Suprapubic skin (tissue), 4 donors: ENCODE measurements at regions not wholly inside any gene's neighbourhood (a gene's known extent, or its start where the extent isn't known, plus 50 kb on each side); places are given as distances from the start of the nearest gene placed in this dataset.

ENCODE experiments used
- DNase-seq, 2 donors: peaks; one replicate each; pipeline ENCODE4 v3.0.0-alpha.2; 2019; ENCODE audit warnings: low spot score in 2 of 2
- H3K27ac ChIP-seq: fragments of 200-600 bp; sonication (generic); one replicate; pipeline ENCODE4 v1.5.1; 2019
- H3K27me3 ChIP-seq: fragments of 200-600 bp; sonication (generic); one replicate; pipeline ENCODE4 v1.5.1; 2019
- H3K36me3 ChIP-seq: fragments of 200-600 bp; sonication (generic); one replicate; pipeline ENCODE4 v1.5.1; 2019
- H3K4me1 ChIP-seq: fragments of 200-600 bp; sonication (generic); one replicate; pipeline ENCODE4 v1.5.1; 2019
- H3K4me3 ChIP-seq: fragments of 200-600 bp; sonication (generic); one replicate; pipeline ENCODE4 v1.5.1; 2019; ENCODE audit warnings: mild to moderate bottlenecking
- H3K9me3 ChIP-seq: fragments of 200-600 bp; sonication (generic); one replicate; pipeline ENCODE4 v1.5.1; 2019
- EP300 ChIP-seq: sonication (generic); formaldehyde crosslinking; IDR thresholded peaks from one replicate; pipeline ENCODE4 v1.6.1; 2017; ENCODE audit warnings: antibody characterized with exemption
- POLR2A ChIP-seq, 2 donors: fragments of 450-650 bp; IDR thresholded peaks; one replicate each; pipeline ENCODE4 v1.6.1; 2017; ENCODE audit warnings: antibody characterized with exemption in 2 of 2, mild to moderate bottlenecking in 2 of 2, moderate library complexity in 2 of 2
- POLR2AphosphoS5 ChIP-seq, 3 donors: sonication (generic); formaldehyde crosslinking; IDR thresholded peaks; one replicate each; pipeline ENCODE4 v1.6.1; 2017; ENCODE audit warnings: antibody characterized with exemption in 3 of 3
- WGBS: methylation state at CpG from one replicate; pipeline ENCODE4 v1.1.5; 2018; 5-methylcytosine and 5-hydroxymethylcytosine counted together
- TF ChIP-seq, protein P1 (sequence below), 2 donors: fragments of 200-600 bp in 1 of 2; fragments of 450-650 bp in 1 of 2; sonication (generic) in 1 of 2; IDR thresholded peaks; one replicate each; pipeline ENCODE4 v1.5.1; 2016 to 2019; ENCODE audit warnings: antibody characterized with exemption in 2 of 2, mild to moderate bottlenecking in 1 of 2, moderate library complexity in 1 of 2

DNA sequence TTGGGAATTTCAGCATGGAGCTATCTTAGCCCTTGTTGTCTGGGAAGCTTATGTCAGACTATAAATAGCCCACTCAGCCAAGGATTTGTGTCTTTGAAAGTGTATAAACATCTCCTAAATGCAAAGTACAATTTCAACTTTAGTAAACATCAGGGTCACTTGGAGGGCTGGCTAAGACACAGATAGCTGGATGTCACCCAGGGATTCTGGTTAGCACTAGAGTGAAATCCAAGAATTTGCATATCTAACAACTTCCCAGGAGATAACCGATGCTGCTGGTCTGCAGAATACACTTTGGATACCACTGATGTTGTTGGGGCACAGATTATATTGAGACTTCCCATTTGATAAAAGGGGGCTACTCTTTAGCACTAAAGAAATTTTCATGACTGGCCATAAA lies 130.9 kb downstream of the PAX1 start:
- H3K4me1 ChIP-seq = no peaks in the 10 kb centered on the region
- 73% methylated on average over 1 of the region's 1 CpG for WGBS
- H3K4me3 ChIP-seq = no peak overlapping the region
- no peaks in the 10 kb centered on the region for H3K27me3 ChIP-seq
- H3K9me3 ChIP-seq = no peaks in the 10 kb centered on the region
- H3K36me3 ChIP-seq = no peaks in the 10 kb centered on the region
- no peak for DNase-seq
- H3K27ac ChIP-seq = no peak overlapping the region
- no peak for TF ChIP-seq POLR2AphosphoS5 (IDR thresholded peaks at IDR 0.05)
- TF ChIP-seq, protein P1, sequence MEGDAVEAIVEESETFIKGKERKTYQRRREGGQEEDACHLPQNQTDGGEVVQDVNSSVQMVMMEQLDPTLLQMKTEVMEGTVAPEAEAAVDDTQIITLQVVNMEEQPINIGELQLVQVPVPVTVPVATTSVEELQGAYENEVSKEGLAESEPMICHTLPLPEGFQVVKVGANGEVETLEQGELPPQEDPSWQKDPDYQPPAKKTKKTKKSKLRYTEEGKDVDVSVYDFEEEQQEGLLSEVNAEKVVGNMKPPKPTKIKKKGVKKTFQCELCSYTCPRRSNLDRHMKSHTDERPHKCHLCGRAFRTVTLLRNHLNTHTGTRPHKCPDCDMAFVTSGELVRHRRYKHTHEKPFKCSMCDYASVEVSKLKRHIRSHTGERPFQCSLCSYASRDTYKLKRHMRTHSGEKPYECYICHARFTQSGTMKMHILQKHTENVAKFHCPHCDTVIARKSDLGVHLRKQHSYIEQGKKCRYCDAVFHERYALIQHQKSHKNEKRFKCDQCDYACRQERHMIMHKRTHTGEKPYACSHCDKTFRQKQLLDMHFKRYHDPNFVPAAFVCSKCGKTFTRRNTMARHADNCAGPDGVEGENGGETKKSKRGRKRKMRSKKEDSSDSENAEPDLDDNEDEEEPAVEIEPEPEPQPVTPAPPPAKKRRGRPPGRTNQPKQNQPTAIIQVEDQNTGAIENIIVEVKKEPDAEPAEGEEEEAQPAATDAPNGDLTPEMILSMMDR (IDR thresholded peaks at IDR 0.05) = no peak
- TF ChIP-seq EP300 = no peak
- TF ChIP-seq POLR2A (IDR thresholded peaks at IDR 0.05) = no peak

DNA sequence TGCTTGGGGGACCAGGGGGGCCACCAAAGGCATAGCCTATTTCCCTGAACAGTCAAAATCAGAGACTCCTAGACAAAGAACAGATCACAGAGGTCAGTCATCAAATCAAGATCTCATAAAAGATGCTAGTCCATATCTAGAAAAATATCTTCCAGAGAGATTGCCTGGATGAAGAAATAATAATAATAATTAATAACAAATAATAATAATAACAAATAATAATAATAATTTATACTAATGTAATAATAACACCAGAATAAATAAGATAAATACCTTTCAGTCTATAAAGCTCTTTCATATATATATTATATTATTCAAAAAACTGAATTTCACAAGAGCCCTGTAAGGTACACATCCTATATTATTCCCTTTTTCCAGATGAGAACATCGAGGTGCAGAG lies 129.6 kb downstream of the PAX1 start:
- 88% methylated on average over 1 of the region's 1 CpG for WGBS
- TF ChIP-seq POLR2AphosphoS5 (IDR thresholded peaks at IDR 0.05) (no peak), EP300 (no peak), POLR2A (IDR thresholded peaks at IDR 0.05) (no peak)
- TF ChIP-seq, protein P1 (IDR thresholded peaks at IDR 0.05) = no peak

DNA sequence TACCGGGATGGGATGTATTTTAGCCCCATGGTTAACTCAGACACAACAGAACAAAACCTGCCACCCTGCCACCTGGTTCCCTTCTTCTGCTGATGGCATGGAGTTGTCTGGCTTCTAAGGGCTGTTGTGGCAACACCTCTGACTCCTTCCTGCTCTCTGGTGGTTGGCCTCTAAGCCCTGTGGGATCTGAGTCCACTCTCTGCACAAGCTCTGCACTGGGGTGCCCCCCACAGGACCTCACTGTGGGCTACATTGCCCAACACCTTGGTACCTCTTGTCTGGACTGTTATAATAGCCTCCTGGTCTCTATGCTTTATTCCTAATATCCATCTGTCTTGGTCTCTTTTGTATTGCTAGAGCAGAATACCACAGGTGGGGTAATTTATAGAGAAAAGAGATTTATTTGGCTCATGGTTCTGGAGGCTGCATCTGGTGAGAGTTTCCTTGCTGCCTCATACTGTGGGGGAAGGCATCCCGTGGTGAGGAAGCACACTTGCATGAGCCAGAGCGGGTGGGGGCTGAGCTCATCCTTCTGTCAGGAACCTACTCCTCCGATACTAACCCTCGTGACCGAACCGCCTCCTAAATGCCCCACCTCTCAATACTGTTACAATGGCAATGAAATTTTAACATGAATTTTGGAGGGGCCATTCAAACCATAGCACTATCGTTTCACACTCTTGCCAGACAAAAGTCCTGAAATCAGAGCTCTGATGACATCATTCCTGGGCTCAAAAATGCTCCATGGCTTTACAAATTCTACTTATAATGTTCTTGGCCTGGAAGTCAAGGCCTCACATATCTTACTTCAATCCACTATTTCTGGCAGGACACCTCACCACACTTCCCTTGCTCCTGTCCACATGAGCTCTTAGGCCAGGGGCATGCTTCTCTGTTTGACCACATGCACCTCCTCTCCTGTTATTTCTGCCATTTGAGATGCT lies 127.2 kb downstream of the PAX1 start:
- DNase-seq = no peak
- Histone ChIP-seq H3K4me3 (no peak overlapping the region), H3K27me3 (no peaks in the 10 kb centered on the region), H3K36me3 (no peaks in the 10 kb centered on the region), H3K4me1 (no peaks in the 10 kb centered on the region), H3K9me3 (no peaks in the 10 kb centered on the region), H3K27ac (no peak overlapping the region)
- no peak for TF ChIP-seq POLR2AphosphoS5 (IDR thresholded peaks at IDR 0.05)
- no peak for TF ChIP-seq POLR2A (IDR thresholded peaks at IDR 0.05)
- TF ChIP-seq, protein P1 (IDR thresholded peaks at IDR 0.05) = no peak
- no peak for TF ChIP-seq EP300
- WGBS = 73% methylated on average over 7 of the region's 8 CpGs

More for the DNA sequence above, 129.6 kb downstream of the PAX1 start:
- Histone ChIP-seq H3K4me3 (no peak overlapping the region), H3K27ac (no peak overlapping the region), H3K36me3 (no peaks in the 10 kb centered on the region), H3K4me1 (no peaks in the 10 kb centered on the region), H3K27me3 (no peaks in the 10 kb centered on the region), H3K9me3 (no peaks in the 10 kb centered on the region)
- DNase-seq = no peak

DNA sequence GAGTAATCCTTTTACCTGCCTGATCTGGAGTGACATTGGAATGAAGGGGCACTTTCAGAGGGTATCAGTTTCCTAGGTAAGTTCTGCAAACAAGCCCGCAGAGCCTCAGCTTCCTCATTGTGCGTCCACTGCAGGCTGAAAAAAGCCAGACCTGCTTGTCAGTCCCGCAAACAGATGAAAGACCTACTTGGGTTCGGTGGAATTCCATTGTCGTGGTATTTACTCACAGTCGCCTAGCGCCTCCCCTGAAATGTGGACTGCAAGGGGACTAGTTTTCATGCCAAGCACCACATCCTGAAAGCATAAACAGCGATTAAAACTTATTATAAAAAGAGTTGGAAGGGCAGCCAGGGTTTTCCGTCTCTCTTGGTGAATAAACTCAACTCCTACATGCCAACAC lies 121.5 kb downstream of the PAX1 start:
- WGBS = 32% methylated on average over 8 of the region's 9 CpGs
- H3K27ac ChIP-seq = no peak overlapping the region
- H3K36me3 ChIP-seq = no peaks in the 10 kb centered on the region
- no peaks in the 10 kb centered on the region for H3K4me1 ChIP-seq
- no peak for DNase-seq
- no peak overlapping the region for H3K4me3 ChIP-seq
- no peaks in the 10 kb centered on the region for H3K27me3 ChIP-seq
- no peaks in the 10 kb centered on the region for H3K9me3 ChIP-seq
- TF ChIP-seq, protein P1 (IDR thresholded peaks at IDR 0.05) = no peak
- TF ChIP-seq POLR2A (IDR thresholded peaks at IDR 0.05) (no peak), EP300 (no peak), POLR2AphosphoS5 (IDR thresholded peaks at IDR 0.05) (no peak)

DNA sequence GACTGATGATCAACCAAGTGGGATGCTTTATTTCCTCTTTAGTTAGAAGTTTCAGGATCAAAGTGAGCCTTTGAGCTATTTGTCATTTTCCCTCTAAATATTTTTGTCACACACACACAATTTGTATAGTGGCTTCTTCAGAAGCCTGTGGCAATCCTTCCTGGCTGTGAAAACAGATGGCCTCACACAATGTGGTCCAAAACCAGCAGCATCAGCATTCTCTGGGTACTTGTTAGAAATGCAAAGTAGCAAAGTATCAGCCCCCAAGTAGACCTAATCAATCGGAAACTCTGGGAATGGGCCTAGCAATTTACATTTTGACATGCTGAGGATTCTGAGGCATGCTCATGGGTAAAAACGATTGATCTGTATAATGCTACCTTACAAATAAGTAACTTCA lies 115.9 kb downstream of the PAX1 start:
- Histone ChIP-seq H3K9me3 (no peaks in the 10 kb centered on the region), H3K36me3 (no peaks in the 10 kb centered on the region), H3K27ac (no peak overlapping the region), H3K4me3 (no peak overlapping the region), H3K27me3 (no peaks in the 10 kb centered on the region), H3K4me1 (no peaks in the 10 kb centered on the region)
- 53% methylated on average over 2 of the region's 2 CpGs for WGBS
- DNase-seq = no peak
- TF ChIP-seq POLR2A (IDR thresholded peaks at IDR 0.05) (no peak), EP300 (no peak), POLR2AphosphoS5 (IDR thresholded peaks at IDR 0.05) (no peak)
- TF ChIP-seq, protein P1 (IDR thresholded peaks at IDR 0.05) = no peak
